HG02870 (cell line): ENCODE measurements at regions not wholly inside any gene's neighbourhood (a gene's known extent, or its start where the extent isn't known, plus 50 kb on each side); places are given as distances from the start of the nearest gene placed in this dataset.

Experiments
- ATAC-seq: cut with Tn5 transposase; IDR thresholded peaks from one replicate; pipeline ENCODE4 v1.9.1; 2021; ENCODE audit warnings: mild to moderate bottlenecking, moderate library complexity; ENCODE audit not compliant: unreplicated experiment

GRCh38 chr6:164184410-164184809, 769.9 kb downstream of the QKI start:
- ATAC-seq: no peak

GRCh38 chr6:164183556-164184123, 769.1 kb downstream of the QKI start:
- no peak for ATAC-seq

- no peak for ATAC-seq
Measured at GRCh38 chr6:164178679-164179332, 764.3 kb downstream of the QKI start.

- no peak for ATAC-seq
Measured at GRCh38 chr6:164169355-164169754, 754.8 kb downstream of the QKI start.

GRCh38 chr6:164168595-164168994, 754.1 kb downstream of the QKI start:
- no peak for ATAC-seq

GRCh38 chr6:164167873-164168405, 753.4 kb downstream of the QKI start:
- ATAC-seq: no peak

GRCh38 chr6:164166996-164167395, 752.5 kb downstream of the QKI start:
- ATAC-seq: no peak

- ATAC-seq: no peak
Measured at GRCh38 chr6:164166515-164166914, 752.0 kb downstream of the QKI start.

- ATAC-seq: no peak
Measured at GRCh38 chr6:164164876-164165275, 750.4 kb downstream of the QKI start.

GRCh38 chr6:164163239-164163638, 748.7 kb downstream of the QKI start:
- no peak for ATAC-seq

- ATAC-seq: no peak
Measured at GRCh38 chr6:164159061-164159460, 744.5 kb downstream of the QKI start.

- no peak for ATAC-seq
Measured at GRCh38 chr6:164154588-164154987, 740.1 kb downstream of the QKI start.

GRCh38 chr6:164152611-164153010, 738.1 kb downstream of the QKI start:
- no peak for ATAC-seq

GRCh38 chr6:164151161-164152120, 736.9 kb downstream of the QKI start:
- ATAC-seq: no peak

GRCh38 chr6:164150232-164150631, 735.7 kb downstream of the QKI start:
- no peak for ATAC-seq

GRCh38 chr6:164148788-164149187, 734.3 kb downstream of the QKI start:
- ATAC-seq: no peak

- ATAC-seq: no peak
Measured at GRCh38 chr6:164144316-164144715, 729.8 kb downstream of the QKI start.

- ATAC-seq: no peak
Measured at GRCh38 chr6:164142322-164142721, 727.8 kb downstream of the QKI start.

GRCh38 chr6:164135511-164136132, 721.1 kb downstream of the QKI start:
- ATAC-seq: no peak

GRCh38 chr6:164133095-164133494, 718.6 kb downstream of the QKI start:
- no peak for ATAC-seq

- ATAC-seq: no peak
Measured at GRCh38 chr6:164130585-164130984, 716.1 kb downstream of the QKI start.
